ENCODE measurements at regions not wholly inside any gene's neighbourhood (a gene's known extent, or its start where the extent isn't known, plus 50 kb on each side); places are given as distances from the start of the nearest gene placed in this dataset.

DNA sequence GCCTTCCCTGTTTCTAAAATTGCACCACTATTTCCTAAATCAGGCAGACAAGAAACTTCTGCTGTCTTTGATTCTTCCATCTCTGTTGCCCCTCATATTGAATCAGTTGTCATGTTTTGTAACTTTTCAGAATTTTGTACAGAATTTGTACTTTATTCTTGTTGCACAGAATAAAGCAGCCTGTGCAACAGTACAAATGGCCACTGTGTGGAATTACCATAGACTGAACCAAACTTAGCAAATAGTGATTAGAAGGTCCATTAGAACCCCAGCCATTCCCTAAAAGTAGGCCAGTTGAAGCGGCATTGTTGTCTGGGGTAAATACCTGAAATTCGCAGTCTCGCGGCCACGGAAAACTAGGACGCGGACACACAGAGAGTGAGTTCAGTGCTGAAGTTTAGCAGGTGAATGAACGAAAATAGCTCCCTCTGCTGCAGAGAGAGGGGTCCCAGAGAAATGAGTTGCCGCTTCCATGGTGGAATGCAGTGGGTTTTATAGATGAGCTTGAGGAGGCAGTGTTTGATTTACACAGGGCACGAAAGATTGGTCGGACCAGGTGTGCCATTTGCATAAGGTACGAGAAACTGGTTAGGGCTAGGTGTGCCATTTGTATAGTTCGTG lies 71.8 kb downstream of the C4orf33 start:
- Mint-ChIP-seq H3K27ac (no peak overlapping the region), H3K27me3 (ENCODE audit: low read depth in 3 of 3) (peaks cover 0 to 19% (median 2%) of the 10 kb centered on the region in 3 donors), H3K9me3 (peaks cover 0 to 3% (median 0%) of the 10 kb centered on the region in 6 donors), H3K4me3 (no peak overlapping the region), H3K4me1 (no peaks in the 10 kb centered on the region), H3K36me3 (no peaks in the 10 kb centered on the region)
- DNase-seq = no peak

DNA sequence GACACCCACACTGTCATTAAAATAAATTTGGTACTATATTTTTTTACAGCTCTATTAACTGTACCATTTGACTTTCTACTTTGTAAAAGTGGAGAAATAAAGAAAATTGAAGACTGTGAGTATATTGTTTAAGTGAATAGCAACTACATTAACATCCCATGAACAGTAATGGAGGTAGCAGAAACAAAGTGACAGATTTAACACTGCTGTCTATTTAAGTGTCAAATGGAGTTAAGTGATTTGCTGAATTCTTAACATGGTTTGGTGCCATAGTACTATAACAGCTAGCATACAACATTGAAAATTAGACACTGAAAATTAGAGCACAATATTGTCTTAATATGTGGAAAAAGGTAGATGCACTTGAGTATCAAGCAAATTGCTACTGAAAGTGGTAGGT lies 76.2 kb downstream of the C4orf33 start:
- no peak for DNase-seq
- Mint-ChIP-seq H3K4me1 (no peaks in the 10 kb centered on the region), H3K36me3 (no peaks in the 10 kb centered on the region), H3K27me3 (ENCODE audit: low read depth in 3 of 3) (peaks cover 0 to 16% (median 4%) of the 10 kb centered on the region in 3 donors), H3K27ac (no peak overlapping the region), H3K4me3 (no peak overlapping the region), H3K9me3 (peaks cover 0 to 3% (median 0%) of the 10 kb centered on the region in 6 donors)

DNA sequence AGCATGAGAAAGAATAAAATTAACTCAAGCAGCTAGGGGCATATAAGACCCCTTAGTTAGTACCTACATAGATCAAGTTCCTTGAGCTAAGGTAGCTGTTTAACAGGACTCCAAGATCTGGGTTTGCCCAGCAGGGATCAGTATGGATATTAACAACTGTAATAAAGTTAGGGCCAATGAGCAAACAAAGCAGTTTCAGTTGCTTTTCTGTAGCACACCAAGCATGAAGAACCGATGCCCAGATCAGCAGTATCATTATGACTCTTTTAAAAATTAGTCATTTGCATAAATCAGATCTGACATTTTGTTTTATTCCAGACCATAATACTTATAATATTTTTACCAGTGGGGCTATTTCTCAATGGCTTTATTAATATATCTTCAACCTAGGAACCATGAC lies 80.9 kb downstream of the C4orf33 start:
- H3K9me3 Mint-ChIP-seq = peaks cover 0 to 3% (median 0%) of the 10 kb centered on the region in 6 donors
- peaks cover 0 to 10% (median 2%) of the 10 kb centered on the region in 3 donors for H3K27me3 Mint-ChIP-seq (ENCODE audit: low read depth in 3 of 3)
- H3K27ac Mint-ChIP-seq = no peak overlapping the region
- no peaks in the 10 kb centered on the region for H3K36me3 Mint-ChIP-seq
- no peak for DNase-seq
- no peaks in the 10 kb centered on the region for H3K4me1 Mint-ChIP-seq
- H3K4me3 Mint-ChIP-seq = no peak overlapping the region

DNA sequence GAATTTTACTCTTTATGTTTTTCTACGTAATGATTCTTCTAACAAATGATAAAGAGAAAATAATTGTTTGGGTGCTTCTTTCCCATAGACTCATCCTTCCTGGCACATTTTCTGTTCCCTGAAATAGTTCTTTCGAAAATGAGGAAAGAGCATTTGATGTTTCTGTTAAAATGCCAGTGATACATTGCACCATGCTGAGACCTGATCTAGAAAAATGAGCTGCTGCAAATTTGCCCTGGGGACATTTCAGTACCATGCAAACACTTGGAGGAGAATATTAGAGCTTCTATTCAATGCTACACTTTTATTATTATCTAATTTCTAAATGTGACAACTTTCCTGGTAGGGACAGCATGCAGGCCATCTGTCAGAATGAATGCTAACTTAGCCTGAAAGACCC lies 83.3 kb downstream of the C4orf33 start:
- Mint-ChIP-seq H3K4me1 (no peaks in the 10 kb centered on the region), H3K27ac (no peak overlapping the region), H3K27me3 (ENCODE audit: low read depth in 3 of 3) (peaks cover 2 to 6% (median 4%) of the 10 kb centered on the region in 3 donors), H3K36me3 (no peaks in the 10 kb centered on the region), H3K9me3 (peaks cover 0 to 2% (median 0%) of the 10 kb centered on the region in 6 donors), H3K4me3 (no peak overlapping the region)
- DNase-seq = no peak

DNA sequence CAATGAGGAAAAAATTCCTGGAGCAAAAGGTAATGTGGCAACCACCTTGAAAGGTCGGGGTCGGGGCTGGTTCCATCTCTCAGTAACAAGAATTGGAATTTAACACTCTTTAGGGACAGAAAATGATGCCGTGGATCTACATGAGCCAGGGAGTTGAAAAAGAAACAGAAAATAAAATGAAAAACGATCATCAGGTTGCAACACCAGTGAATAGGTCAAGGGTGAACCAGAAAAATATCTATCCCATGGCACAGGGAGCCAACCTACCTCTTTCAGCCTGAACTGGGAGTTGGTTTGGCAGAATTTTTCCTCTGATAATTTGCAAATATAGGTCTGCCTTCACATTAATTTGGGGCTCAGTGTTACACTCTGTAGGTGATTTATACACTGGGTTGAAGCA lies 93.7 kb downstream of the C4orf33 start:
- DNase-seq = no peak
- H3K9me3 Mint-ChIP-seq = peaks cover 0 to 4% (median 0%) of the 10 kb centered on the region in 6 donors
- no peak overlapping the region for H3K27ac Mint-ChIP-seq
- peaks cover 3 to 6% (median 5%) of the 10 kb centered on the region in 3 donors for H3K27me3 Mint-ChIP-seq (ENCODE audit: low read depth in 3 of 3)
- no peak overlapping the region for H3K4me3 Mint-ChIP-seq
- H3K4me1 Mint-ChIP-seq = no peaks in the 10 kb centered on the region
- H3K36me3 Mint-ChIP-seq = no peaks in the 10 kb centered on the region

DNA sequence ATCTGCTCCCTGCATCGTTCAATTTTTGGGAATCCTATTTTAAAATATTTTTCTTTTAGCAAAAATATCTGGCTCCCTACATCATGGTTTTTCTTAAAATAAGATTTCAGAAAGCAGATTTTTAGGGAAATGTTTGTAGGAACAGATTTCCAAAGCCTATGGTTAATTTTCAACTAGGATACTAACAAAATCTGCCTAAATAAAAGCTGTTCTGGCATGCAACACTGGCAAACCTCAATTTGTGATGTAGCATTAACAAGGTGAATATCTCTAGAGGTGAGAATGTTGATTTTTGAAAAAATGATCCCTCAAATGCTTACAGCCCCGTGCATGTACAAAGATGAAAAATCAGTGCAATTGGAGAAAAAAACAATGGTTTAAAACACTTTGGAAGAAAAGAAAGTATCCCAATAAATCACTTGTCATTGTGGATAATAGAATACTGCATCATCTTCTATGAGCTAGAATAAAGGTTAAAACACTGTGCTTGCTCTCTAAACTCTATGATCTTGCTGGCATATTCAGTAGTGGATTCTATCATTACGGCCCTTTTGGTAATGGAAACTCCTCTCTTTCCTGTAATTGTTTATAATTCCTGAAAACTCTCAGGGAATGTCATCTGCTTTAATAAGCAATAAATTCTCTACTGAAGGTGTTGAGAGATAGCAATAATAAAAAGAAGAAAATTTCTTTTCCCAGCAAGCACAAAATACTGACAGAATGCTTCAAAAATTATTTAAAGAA lies 97.6 kb downstream of the C4orf33 start:
- DNase-seq = no peak
- Mint-ChIP-seq H3K27me3 (ENCODE audit: low read depth in 3 of 3) (peaks cover 3 to 6% (median 3%) of the 10 kb centered on the region in 3 donors), H3K4me3 (no peak overlapping the region), H3K27ac (no peak overlapping the region), H3K9me3 (peaks cover 0 to 4% (median 0%) of the 10 kb centered on the region in 6 donors), H3K36me3 (no peaks in the 10 kb centered on the region), H3K4me1 (no peaks in the 10 kb centered on the region)

DNA sequence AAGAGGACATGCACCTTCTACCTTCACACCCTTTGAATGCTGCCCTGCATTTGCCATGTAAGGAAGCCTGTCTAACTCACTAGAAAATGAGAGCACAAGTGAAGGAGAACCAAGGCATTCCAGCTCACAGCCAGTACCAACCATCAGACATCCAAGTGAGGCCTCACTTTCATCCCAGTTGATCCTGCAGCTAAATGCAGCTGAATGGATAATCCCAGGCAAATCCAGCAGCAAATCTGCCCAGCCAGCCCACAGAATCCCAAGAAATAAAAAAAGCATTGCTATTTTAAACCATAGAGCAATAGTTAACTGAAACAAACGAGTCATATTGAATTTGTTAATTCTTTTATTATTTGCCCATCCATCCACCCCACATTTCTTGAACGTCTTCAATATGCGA lies 112.5 kb downstream of the C4orf33 start:
- Mint-ChIP-seq H3K4me3 (no peak overlapping the region), H3K4me1 (no peaks in the 10 kb centered on the region), H3K36me3 (no peaks in the 10 kb centered on the region), H3K9me3 (peaks cover 0 to under 1% (median 0%) of the 10 kb centered on the region in 6 donors), H3K27ac (no peak overlapping the region), H3K27me3 (ENCODE audit: low read depth in 3 of 3) (peaks cover 0 to 5% (median 2%) of the 10 kb centered on the region in 3 donors)
- DNase-seq = no peak

DNA sequence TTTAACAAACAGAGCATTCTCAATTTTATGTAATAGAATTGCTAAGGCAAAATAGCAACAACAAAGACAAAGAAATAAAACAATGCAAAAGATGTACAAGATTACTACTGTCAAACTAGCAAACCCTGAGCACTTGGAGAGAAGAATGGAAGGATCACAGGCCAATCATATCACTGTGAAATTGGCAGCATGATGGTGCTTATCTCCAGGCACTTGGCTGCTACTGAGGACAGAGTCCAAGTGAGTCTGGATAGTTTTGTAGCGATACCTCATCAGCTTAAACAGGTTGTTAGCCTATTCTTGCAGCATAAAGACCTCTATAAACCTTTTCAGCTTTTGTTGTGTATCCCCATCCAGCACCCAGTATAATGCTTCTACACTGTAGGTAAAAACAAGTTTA lies 117.7 kb downstream of the C4orf33 start:
- no peak for DNase-seq
- H3K27ac Mint-ChIP-seq = no peak overlapping the region
- H3K4me1 Mint-ChIP-seq = no peaks in the 10 kb centered on the region
- no peaks in the 10 kb centered on the region for H3K36me3 Mint-ChIP-seq
- H3K27me3 Mint-ChIP-seq (ENCODE audit: low read depth in 3 of 3) = peaks cover 2% of the 10 kb centered on the region in 3 donors
- no peak overlapping the region for H3K4me3 Mint-ChIP-seq
- H3K9me3 Mint-ChIP-seq = peaks cover 0 to 2% (median 0%) of the 10 kb centered on the region in 6 donors

DNA sequence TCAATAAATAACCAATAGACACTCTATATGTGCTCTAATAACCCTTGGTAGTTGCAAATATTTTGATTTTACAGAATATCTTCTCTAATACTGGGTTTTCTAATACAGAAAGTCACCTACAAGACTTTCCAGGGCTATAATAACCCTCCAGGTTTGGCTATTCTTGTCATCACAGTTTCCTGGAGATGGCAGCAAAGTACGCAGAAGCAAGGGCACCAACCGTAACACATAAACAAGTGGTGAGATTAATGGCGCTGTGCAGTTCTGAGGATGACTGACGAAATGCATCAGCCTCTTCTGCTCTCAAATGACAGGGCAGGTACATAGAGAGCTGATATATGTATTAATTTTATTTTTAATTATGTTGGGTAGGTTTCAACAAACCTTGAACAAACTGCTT lies 122.4 kb downstream of the C4orf33 start:
- H3K36me3 Mint-ChIP-seq = no peaks in the 10 kb centered on the region
- no peak for DNase-seq
- peaks cover 0 to 6% (median 2%) of the 10 kb centered on the region in 3 donors for H3K27me3 Mint-ChIP-seq (ENCODE audit: low read depth in 3 of 3)
- H3K4me3 Mint-ChIP-seq = no peak overlapping the region
- no peaks in the 10 kb centered on the region for H3K4me1 Mint-ChIP-seq
- H3K9me3 Mint-ChIP-seq = peaks cover 0 to 2% (median 0%) of the 10 kb centered on the region in 6 donors
- no peak overlapping the region for H3K27ac Mint-ChIP-seq

DNA sequence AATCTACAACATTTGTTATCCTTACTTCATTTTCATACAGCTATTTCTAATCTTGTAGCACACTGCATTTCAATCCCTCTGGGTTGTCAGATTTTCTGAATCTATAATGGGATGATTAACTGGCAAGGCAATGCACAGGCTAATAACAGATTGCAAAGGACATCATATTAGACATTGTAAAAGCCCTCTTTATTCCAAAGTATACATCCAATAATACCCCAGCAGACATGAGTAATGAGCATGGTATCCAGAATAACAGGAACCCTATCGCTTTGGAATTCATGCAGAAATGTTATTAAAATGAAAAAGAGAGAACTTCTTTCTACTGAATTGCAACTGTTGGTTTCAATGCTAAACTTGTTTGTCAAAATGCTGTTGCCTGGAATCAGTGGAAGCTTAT lies 122.9 kb downstream of the C4orf33 start:
- Mint-ChIP-seq H3K27ac (no peak overlapping the region), H3K4me3 (no peak overlapping the region), H3K4me1 (no peaks in the 10 kb centered on the region), H3K36me3 (no peaks in the 10 kb centered on the region), H3K27me3 (ENCODE audit: low read depth in 3 of 3) (peaks cover 0 to 6% (median 2%) of the 10 kb centered on the region in 3 donors), H3K9me3 (no peaks in the 10 kb centered on the region)
- DNase-seq = no peak

DNA sequence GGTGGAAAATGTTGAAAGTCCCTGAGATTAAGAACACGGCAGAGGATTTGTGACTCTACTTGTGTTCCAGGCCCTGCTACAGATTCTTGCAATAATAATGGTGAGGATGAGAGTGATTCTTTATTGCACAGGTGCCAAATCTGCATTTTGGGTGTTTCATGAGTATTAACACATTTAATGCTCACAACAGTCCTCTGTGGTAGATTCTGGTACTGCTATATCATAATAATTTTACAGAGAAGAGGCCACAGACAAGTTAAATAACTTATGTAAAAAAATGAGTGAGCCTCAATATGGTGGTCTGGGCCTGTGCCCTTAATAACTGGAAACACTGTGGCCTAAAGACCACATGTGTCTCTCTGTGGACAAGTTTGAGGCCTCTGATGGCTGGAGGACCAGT lies 124.3 kb downstream of the C4orf33 start:
- Mint-ChIP-seq H3K36me3 (no peaks in the 10 kb centered on the region), H3K27me3 (ENCODE audit: low read depth in 3 of 3) (peaks cover 0 to 6% (median 2%) of the 10 kb centered on the region in 3 donors), H3K4me1 (no peaks in the 10 kb centered on the region), H3K27ac (no peak overlapping the region), H3K9me3 (peaks cover 0 to 2% (median 0%) of the 10 kb centered on the region in 6 donors), H3K4me3 (no peak overlapping the region)
- no peak for DNase-seq

DNA sequence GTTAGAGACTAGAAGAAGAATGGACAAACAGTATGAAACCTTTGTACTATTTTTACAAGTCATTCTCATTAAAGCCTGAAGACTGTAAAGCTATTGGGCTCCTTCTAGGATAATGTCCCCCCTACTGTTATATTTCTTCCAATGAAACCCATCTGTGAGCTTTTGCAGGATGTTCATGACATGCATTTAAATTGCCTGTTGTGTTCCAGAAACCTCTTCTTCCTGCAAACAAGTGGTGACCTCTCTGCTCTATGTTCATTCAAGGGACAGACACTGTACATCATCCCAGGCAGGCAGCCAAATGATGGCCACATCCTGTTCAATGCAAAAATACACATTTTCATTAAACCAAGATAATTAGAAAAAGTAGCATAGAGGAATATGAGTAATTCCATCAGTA lies 128.0 kb downstream of the C4orf33 start:
- Mint-ChIP-seq H3K27ac (no peak overlapping the region), H3K4me3 (no peak overlapping the region), H3K9me3 (peaks cover 0 to 2% (median 0%) of the 10 kb centered on the region in 6 donors), H3K27me3 (ENCODE audit: low read depth in 3 of 3) (peaks cover 0 to 4% (median 2%) of the 10 kb centered on the region in 3 donors), H3K36me3 (no peaks in the 10 kb centered on the region), H3K4me1 (no peaks in the 10 kb centered on the region)
- DNase-seq = no peak

DNA sequence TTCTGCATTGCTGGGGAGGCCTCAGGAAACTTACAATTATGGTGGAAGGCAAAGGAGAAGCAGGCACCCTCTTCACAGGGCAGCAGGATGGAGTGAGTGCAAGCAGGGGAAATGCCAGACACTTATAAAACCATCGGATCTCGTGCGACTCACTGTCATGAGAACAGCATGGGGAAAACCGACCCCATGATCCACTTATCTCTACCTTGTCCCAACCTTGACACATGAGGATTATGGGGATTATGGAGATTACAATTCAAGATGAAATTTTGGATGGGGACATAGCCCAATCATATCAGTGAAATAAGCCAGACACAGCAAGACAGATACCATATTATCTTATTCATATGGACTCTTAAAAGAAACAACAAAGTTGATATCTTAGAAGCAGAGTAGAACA lies 134.9 kb downstream of the C4orf33 start:
- no peak for DNase-seq
- H3K9me3 Mint-ChIP-seq = peaks cover 0 to 2% (median 0%) of the 10 kb centered on the region in 6 donors
- H3K27ac Mint-ChIP-seq = no peak overlapping the region
- no peak overlapping the region for H3K4me3 Mint-ChIP-seq
- H3K36me3 Mint-ChIP-seq = no peaks in the 10 kb centered on the region
- H3K4me1 Mint-ChIP-seq = no peaks in the 10 kb centered on the region
- peaks cover 2% of the 10 kb centered on the region in 3 donors for H3K27me3 Mint-ChIP-seq (ENCODE audit: low read depth in 3 of 3)

DNA sequence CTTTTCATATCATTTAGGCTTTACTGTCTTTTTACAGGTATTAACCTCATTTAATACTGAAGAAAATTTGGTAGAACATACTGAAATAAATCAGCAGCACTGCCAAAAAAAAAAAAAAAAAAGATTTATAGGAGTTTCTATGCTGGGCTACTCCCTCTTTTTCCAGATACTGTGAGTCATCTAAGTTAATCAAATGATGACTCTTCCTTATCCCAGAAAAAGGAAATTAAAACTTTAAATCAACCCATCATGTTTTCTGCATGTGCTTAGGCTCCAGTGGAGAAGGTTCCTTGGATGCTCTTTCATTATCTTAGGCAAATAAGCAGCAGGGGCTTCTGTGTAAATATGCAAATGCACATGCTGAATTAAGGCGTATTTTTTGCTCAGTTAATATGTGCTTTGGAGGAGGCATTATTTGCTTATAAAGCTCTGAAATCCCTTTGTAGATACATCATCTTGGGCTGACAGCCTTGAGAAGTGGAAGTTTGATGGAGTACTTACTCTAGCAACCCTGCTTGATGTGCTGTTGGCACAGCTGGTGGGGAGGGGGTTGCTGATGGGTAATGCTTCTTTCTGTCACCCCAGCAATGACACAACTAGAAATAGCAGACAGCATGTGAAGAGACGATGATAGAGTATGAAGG lies 136.1 kb downstream of the C4orf33 start:
- Mint-ChIP-seq H3K27me3 (ENCODE audit: low read depth in 3 of 3) (peaks cover 2% of the 10 kb centered on the region in 3 donors), H3K9me3 (peaks cover 0 to 2% (median 0%) of the 10 kb centered on the region in 6 donors), H3K4me1 (no peaks in the 10 kb centered on the region), H3K4me3 (no peak overlapping the region), H3K36me3 (no peaks in the 10 kb centered on the region), H3K27ac (no peak overlapping the region)
- DNase-seq = no peak
